Tibial nerve (tissue), 4 donors: ENCODE measurements at regions not wholly inside any gene's neighbourhood (a gene's known extent, or its start where the extent isn't known, plus 50 kb on each side); places are given as distances from the start of the nearest gene placed in this dataset.

Experiments
- DNase-seq, 2 donors: peaks; one replicate each; pipeline ENCODE4 v3.0.0-alpha.2; 2019; ENCODE audit warnings: low spot score in 2 of 2
- H3K27ac ChIP-seq, 4 donors: fragments of 200-600 bp; sonication (generic) in 3 of 4; one replicate each; pipeline ENCODE4 v1.5.1; 2017 to 2019; ENCODE audit warnings: mild to moderate bottlenecking in 1 of 4
- H3K27me3 ChIP-seq, 2 donors: fragments of 200-600 bp; sonication (generic) in 1 of 2; one replicate each; pipeline versions ENCODE4 v1.5.1 to v1.6.0; 2017 to 2019
- H3K36me3 ChIP-seq, 3 donors: fragments of 200-600 bp; sonication (generic); one replicate each; pipeline ENCODE4 v1.5.1; 2018 to 2019
- H3K4me1 ChIP-seq, 4 donors: fragments of 200-600 bp; sonication (generic) in 3 of 4; one replicate each; pipeline ENCODE4 v1.5.1; 2017 to 2019
- H3K4me3 ChIP-seq, 4 donors: fragments of 200-600 bp; sonication (generic) in 3 of 4; one replicate each; pipeline ENCODE4 v1.5.1; 2017 to 2019; ENCODE audit warnings: mild to moderate bottlenecking in 1 of 4, moderate library complexity in 1 of 4
- H3K9me3 ChIP-seq, 4 donors: fragments of 200-600 bp; sonication (generic) in 3 of 4; one replicate each; pipeline ENCODE4 v1.5.1; 2017 to 2019
- CTCF ChIP-seq, 5 experiments: fragments of 200-600 bp in 3 of 5; fragments of 450-650 bp in 2 of 5; sonication (generic) in 3 of 5; IDR thresholded peaks; one replicate each; pipeline ENCODE4 v1.5.1; 2016 to 2019; ENCODE audit warnings: antibody characterized with exemption in 5 of 5, mild to moderate bottlenecking in 3 of 5, moderate library complexity in 2 of 5
- EP300 ChIP-seq, 2 donors: sonication (generic); formaldehyde crosslinking; IDR thresholded peaks; one replicate each; pipeline ENCODE4 v1.6.1; 2017; ENCODE audit warnings: antibody characterized with exemption in 2 of 2, mild to moderate bottlenecking in 1 of 2
- POLR2A ChIP-seq, 2 donors: fragments of 450-650 bp; IDR thresholded peaks; one replicate each; pipeline ENCODE4 v1.6.1; 2017; ENCODE audit warnings: antibody characterized with exemption in 2 of 2, mild to moderate bottlenecking in 2 of 2, moderate library complexity in 2 of 2
- WGBS, 2 donors: methylation state at CpG; one replicate each; pipeline ENCODE4 v1.1.5; 2018; 5-methylcytosine and 5-hydroxymethylcytosine counted together

GRCh38 chr16:87080571-87081167 lies 236.5 kb downstream of the C16orf95 start:
- DNase-seq, result no peak
- H3K27ac ChIP-seq, result no peak overlapping the region
- no peaks in the 10 kb centered on the region for H3K4me1 ChIP-seq
- WGBS, 2 donors, result 80 to 83% methylated on average over 4 of the region's 4 CpGs
- peaks cover 0 to 48% (median 11%) of the 10 kb centered on the region in 4 donors for H3K9me3 ChIP-seq
- no peak overlapping the region for H3K4me3 ChIP-seq
- no peaks in the 10 kb centered on the region for H3K36me3 ChIP-seq
- TF ChIP-seq POLR2A (IDR thresholded peaks at IDR 0.05), result no peak
- no peak for TF ChIP-seq CTCF (IDR thresholded peaks at IDR 0.05)
- no peak for TF ChIP-seq EP300 (IDR thresholded peaks at IDR 0.05)
- no peaks in the 10 kb centered on the region for H3K27me3 ChIP-seq

DNA sequence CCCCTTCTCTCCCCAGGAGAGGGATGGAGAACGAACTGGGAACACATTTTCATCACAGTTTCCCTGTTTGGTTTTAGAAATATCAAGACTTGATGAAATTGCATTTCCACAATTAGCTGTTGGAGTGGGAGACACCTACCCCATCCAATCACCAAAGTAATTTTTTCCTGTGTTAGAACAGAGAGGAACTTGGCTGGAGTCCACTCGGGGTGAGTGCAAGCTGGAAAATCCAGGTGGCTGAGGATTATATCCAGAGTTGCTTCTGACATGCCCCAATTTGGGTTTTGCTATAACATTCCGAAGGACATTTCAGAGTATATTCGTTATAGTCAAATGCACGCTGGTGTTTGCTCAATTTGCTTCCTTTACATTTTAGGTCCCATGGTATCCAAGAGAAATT lies 231.8 kb downstream of the C16orf95 start:
- TF ChIP-seq EP300 (IDR thresholded peaks at IDR 0.05), result no peak
- TF ChIP-seq CTCF (IDR thresholded peaks at IDR 0.05), result no peak
- TF ChIP-seq POLR2A (IDR thresholded peaks at IDR 0.05), result no peak
- no peak for DNase-seq
- H3K4me3 ChIP-seq, result no peak overlapping the region
- H3K27ac ChIP-seq, result no peak overlapping the region
- peaks cover 0 to 37% (median 7%) of the 10 kb centered on the region in 4 donors for H3K9me3 ChIP-seq
- 85 to 89% methylated on average over 5 of the region's 5 CpGs for WGBS, 2 donors
- H3K27me3 ChIP-seq, result no peaks in the 10 kb centered on the region
- no peaks in the 10 kb centered on the region for H3K4me1 ChIP-seq
- H3K36me3 ChIP-seq, result no peaks in the 10 kb centered on the region

DNA sequence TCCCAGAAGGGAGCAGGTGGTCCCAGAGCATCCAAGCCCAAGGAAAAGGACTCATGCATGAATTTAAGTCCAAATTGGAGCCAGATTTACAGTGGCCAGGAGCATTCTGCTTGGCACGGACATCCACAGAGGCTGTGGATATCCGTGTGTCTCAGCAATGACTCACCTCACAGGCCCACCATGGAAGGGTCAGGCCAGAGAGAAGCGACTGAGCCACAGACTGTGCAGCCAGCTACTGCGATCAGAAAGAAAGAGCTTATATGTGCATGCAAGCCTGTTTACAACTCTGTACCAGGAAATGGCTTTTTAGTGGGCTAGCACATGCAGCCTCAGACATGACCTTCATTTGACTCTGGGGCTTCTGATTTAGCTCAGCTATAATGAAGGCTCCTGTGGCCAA lies 231.0 kb downstream of the C16orf95 start:
- H3K9me3 ChIP-seq, result peaks cover 0 to 30% (median 4%) of the 10 kb centered on the region in 4 donors
- H3K27me3 ChIP-seq, result no peaks in the 10 kb centered on the region
- H3K36me3 ChIP-seq, result no peaks in the 10 kb centered on the region
- TF ChIP-seq CTCF (IDR thresholded peaks at IDR 0.05) (no peak), POLR2A (IDR thresholded peaks at IDR 0.05) (no peak), EP300 (IDR thresholded peaks at IDR 0.05) (no peak)
- no peak for DNase-seq
- no peak overlapping the region for H3K27ac ChIP-seq
- no peaks in the 10 kb centered on the region for H3K4me1 ChIP-seq
- 58 to 62% methylated on average over 4 of the region's 4 CpGs for WGBS, 2 donors
- H3K4me3 ChIP-seq, result no peak overlapping the region

GRCh38 chr16:87086575-87086974 lies 230.6 kb downstream of the C16orf95 start:
- H3K9me3 ChIP-seq, result peaks cover 0 to 26% (median 1%) of the 10 kb centered on the region in 4 donors
- H3K4me3 ChIP-seq, result no peak overlapping the region
- H3K36me3 ChIP-seq, result no peaks in the 10 kb centered on the region
- H3K27me3 ChIP-seq, result no peaks in the 10 kb centered on the region
- peak overlapping the region in 1 of 4 donors; percentile 35 for H3K27ac ChIP-seq
- no peak for DNase-seq
- TF ChIP-seq CTCF (IDR thresholded peaks at IDR 0.05) (no peak), POLR2A (IDR thresholded peaks at IDR 0.05) (no peak), EP300 (IDR thresholded peaks at IDR 0.05) (no peak)
- H3K4me1 ChIP-seq, result no peaks in the 10 kb centered on the region

DNA sequence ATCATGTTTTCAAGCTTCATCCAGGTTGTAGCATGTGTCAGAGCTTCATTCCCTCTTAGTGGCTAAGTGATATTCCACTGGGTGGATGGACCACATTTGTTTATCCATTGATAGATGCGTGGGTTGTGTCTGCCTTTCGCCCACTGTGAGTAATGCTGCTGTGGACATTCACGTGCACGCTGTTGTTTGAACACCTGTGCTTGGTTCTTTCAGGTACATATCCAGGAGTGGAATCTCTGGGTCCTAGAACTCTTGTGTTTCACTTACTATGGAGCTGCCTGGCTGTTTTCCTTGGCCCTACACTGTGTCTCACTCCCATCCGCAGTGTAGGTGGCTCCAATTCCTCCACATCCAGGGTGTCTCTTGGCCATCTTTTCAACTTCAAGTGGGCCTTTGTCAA lies 224.2 kb downstream of the C16orf95 start:
- no peak for TF ChIP-seq CTCF (IDR thresholded peaks at IDR 0.05)
- TF ChIP-seq POLR2A (IDR thresholded peaks at IDR 0.05), result no peak
- TF ChIP-seq EP300 (IDR thresholded peaks at IDR 0.05), result no peak
- no peak overlapping the region for H3K27ac ChIP-seq

More for the DNA sequence above, 224.2 kb downstream of the C16orf95 start:
- 91 to 93% methylated on average over 5 of the region's 5 CpGs for WGBS, 2 donors
- no peaks in the 10 kb centered on the region for H3K4me1 ChIP-seq
- no peaks in the 10 kb centered on the region for H3K9me3 ChIP-seq
- H3K4me3 ChIP-seq, result no peak overlapping the region
- H3K27me3 ChIP-seq, result no peaks in the 10 kb centered on the region
- H3K36me3 ChIP-seq, result no peaks in the 10 kb centered on the region
- DNase-seq, result no peak
